ENCODE measurements at regions not wholly inside any gene's neighbourhood (a gene's known extent, or its start where the extent isn't known, plus 50 kb on each side); places are given as distances from the start of the nearest gene placed in this dataset.
A peak's percentile ranks its signal among the peaks of the same experiment; 100 is the strongest.

GRCh38 chr3:161818106-161818505 lies 321.5 kb downstream of the OTOL1 start:
- DNase-seq = no peak

- DNase-seq = no peak
Observed at GRCh38 chr3:161821591-161821990, 325.0 kb downstream of the OTOL1 start.

GRCh38 chr3:161822291-161822690 lies 325.7 kb downstream of the OTOL1 start:
- DNase-seq = no peak

GRCh38 chr3:161823910-161824309 lies 327.3 kb downstream of the OTOL1 start:
- DNase-seq = no peak

GRCh38 chr3:161838021-161838420 lies 341.4 kb downstream of the OTOL1 start:
- DNase-seq = no peak

GRCh38 chr3:161848376-161848775 lies 351.8 kb downstream of the OTOL1 start:
- DNase-seq = no peak

GRCh38 chr3:161851941-161852566 lies 355.4 kb downstream of the OTOL1 start:
- peak; percentile 2 for DNase-seq

GRCh38 chr3:161852744-161853143 lies 356.1 kb downstream of the OTOL1 start:
- DNase-seq = no peak

GRCh38 chr3:161854232-161854771 lies 357.7 kb downstream of the OTOL1 start:
- no peak for DNase-seq

- DNase-seq = no peak
Observed at GRCh38 chr3:161859057-161859456, 362.4 kb downstream of the OTOL1 start.

GRCh38 chr3:161859865-161860450 lies 363.4 kb downstream of the OTOL1 start:
- DNase-seq = no peak

GRCh38 chr3:161863775-161864174 lies 367.2 kb downstream of the OTOL1 start:
- no peak for DNase-seq

- DNase-seq = no peak
Observed at GRCh38 chr3:161866176-161866575, 369.6 kb downstream of the OTOL1 start.

GRCh38 chr3:161875483-161875882 lies 378.9 kb downstream of the OTOL1 start:
- DNase-seq = no peak

- no peak for DNase-seq
Observed at GRCh38 chr3:161879470-161879869, 382.9 kb downstream of the OTOL1 start.

GRCh38 chr3:161884830-161885229 lies 388.2 kb downstream of the OTOL1 start:
- no peak for DNase-seq

- no peak for DNase-seq
Observed at GRCh38 chr3:161890147-161890625, 393.6 kb downstream of the OTOL1 start.

- no peak for DNase-seq
Observed at GRCh38 chr3:161893972-161894371, 397.4 kb downstream of the OTOL1 start.

- no peak for DNase-seq
Observed at GRCh38 chr3:161894657-161895056, 398.0 kb downstream of the OTOL1 start.

GRCh38 chr3:161905520-161906132 lies 409.0 kb downstream of the OTOL1 start:
- DNase-seq = no peak

- no peak for DNase-seq
Observed at GRCh38 chr3:161913786-161914389, 417.3 kb downstream of the OTOL1 start.

GRCh38 chr3:161914703-161915417 lies 418.3 kb downstream of the OTOL1 start:
- DNase-seq = no peak

- no peak for DNase-seq
Observed at GRCh38 chr3:161915418-161915750, 418.8 kb downstream of the OTOL1 start.
